Hepatocyte (in vitro differentiated cells): ENCODE measurements at regions not wholly inside any gene's neighbourhood (a gene's known extent, or its start where the extent isn't known, plus 50 kb on each side); places are given as distances from the start of the nearest gene placed in this dataset.

Experiments
- CTCF ChIP-seq: fragments of 200-600 bp; sonication (generic); IDR thresholded peaks from 2 replicates; pipeline ENCODE4 v1.5.1; 2016; ENCODE audit warnings: antibody characterized with exemption, mild to moderate bottlenecking; ENCODE audit not compliant: poor library complexity
- EZH2 ChIP-seq: fragments of 200-600 bp; sonication (generic); IDR thresholded peaks from 2 replicates; pipeline ENCODE4 v1.6.1; 2016; ENCODE audit warnings: antibody characterized with exemption, mild to moderate bottlenecking, borderline replicate concordance
- EZH2phosphoT487 ChIP-seq: fragments of 200-600 bp; sonication (generic); IDR thresholded peaks from one replicate; pipeline ENCODE4 v1.6.1; 2018; ENCODE audit warnings: antibody characterized with exemption, mild to moderate bottlenecking, low read depth, moderate library complexity; ENCODE audit not compliant: unreplicated experiment, severe bottlenecking

GRCh38 chr6:41427642-41428335, 92.4 kb downstream of the NCR2 start:
- no peak for TF ChIP-seq CTCF
- TF ChIP-seq EZH2, result no peak
- no peak for TF ChIP-seq EZH2phosphoT487
